ENCODE measurements at regions not wholly inside any gene's neighbourhood (a gene's known extent, or its start where the extent isn't known, plus 50 kb on each side); places are given as distances from the start of the nearest gene placed in this dataset.

GRCh38 chr4:20443015-20443805, 191.5 kb downstream of the SLIT2 start:
- Mint-ChIP-seq H3K27ac (no peak overlapping the region), H3K9me3 (no peaks in the 10 kb centered on the region), H3K4me1 (no peaks in the 10 kb centered on the region), H3K27me3 (no peaks in the 10 kb centered on the region), H3K4me3 (no peak overlapping the region), H3K36me3 (no peaks in the 10 kb centered on the region)
- ATAC-seq = no peak

- Mint-ChIP-seq H3K27me3 (no peaks in the 10 kb centered on the region), H3K4me3 (no peak overlapping the region), H3K4me1 (no peaks in the 10 kb centered on the region), H3K27ac (no peak overlapping the region), H3K9me3 (no peaks in the 10 kb centered on the region), H3K36me3 (no peaks in the 10 kb centered on the region)
- ATAC-seq = no peak
Measured at GRCh38 chr4:20444599-20445337, 193.1 kb downstream of the SLIT2 start.

- Mint-ChIP-seq H3K4me1 (no peaks in the 10 kb centered on the region), H3K27ac (no peak overlapping the region), H3K27me3 (no peaks in the 10 kb centered on the region), H3K4me3 (no peak overlapping the region), H3K9me3 (no peaks in the 10 kb centered on the region), H3K36me3 (no peaks in the 10 kb centered on the region)
- no peak for ATAC-seq
Measured at GRCh38 chr4:20445933-20446723, 194.4 kb downstream of the SLIT2 start.

DNA sequence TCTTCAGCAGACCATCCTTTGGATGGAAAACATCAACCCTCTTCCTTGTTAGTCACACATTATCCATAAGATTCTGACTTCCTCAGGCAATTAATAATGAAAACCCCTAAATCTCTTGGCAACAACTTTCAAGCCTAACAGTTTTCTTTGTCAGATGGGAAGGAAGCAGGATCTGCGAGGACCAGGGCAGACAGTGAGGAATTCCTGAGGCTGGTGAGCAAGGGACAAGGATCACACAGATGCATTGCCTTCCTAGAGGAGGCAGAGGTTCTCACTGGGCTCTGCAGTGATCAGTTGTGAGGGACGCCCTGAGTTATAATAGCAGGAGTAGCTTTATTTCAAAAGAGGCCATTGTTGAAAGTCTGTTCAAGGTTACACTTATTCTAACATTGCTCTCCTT, 195.4 kb downstream of the SLIT2 start:
- Mint-ChIP-seq H3K27ac (no peak overlapping the region), H3K4me3 (no peak overlapping the region), H3K36me3 (no peaks in the 10 kb centered on the region), H3K4me1 (no peaks in the 10 kb centered on the region), H3K9me3 (no peaks in the 10 kb centered on the region), H3K27me3 (no peaks in the 10 kb centered on the region)
- no peak for ATAC-seq

- no peak for ATAC-seq
- H3K27me3 Mint-ChIP-seq = no peaks in the 10 kb centered on the region
- no peaks in the 10 kb centered on the region for H3K36me3 Mint-ChIP-seq
- no peaks in the 10 kb centered on the region for H3K9me3 Mint-ChIP-seq
- H3K4me1 Mint-ChIP-seq = no peaks in the 10 kb centered on the region
- no peak overlapping the region for H3K27ac Mint-ChIP-seq
- H3K4me3 Mint-ChIP-seq = no peak overlapping the region
Measured at GRCh38 chr4:20451986-20452385, 200.3 kb downstream of the SLIT2 start.

DNA sequence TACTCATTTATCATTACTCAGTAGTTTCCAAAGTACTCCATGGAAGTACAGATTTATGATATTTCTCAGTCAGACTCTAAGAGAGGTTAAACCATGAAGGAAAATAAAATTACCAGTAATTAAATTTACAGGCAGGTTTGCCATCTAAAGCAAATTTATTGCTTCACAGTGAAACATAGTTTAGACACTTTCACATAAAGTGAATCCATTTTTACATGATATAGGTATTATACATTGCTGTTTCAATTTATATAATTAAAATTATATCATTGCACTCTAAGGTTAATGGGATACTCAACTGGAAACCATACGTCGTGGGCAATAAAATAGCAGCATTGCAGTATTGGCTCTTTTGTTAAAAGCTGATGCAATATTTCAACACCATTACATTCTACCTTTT, 202.8 kb downstream of the SLIT2 start:
- Mint-ChIP-seq H3K4me1 (no peaks in the 10 kb centered on the region), H3K9me3 (no peaks in the 10 kb centered on the region), H3K27ac (no peak overlapping the region), H3K27me3 (no peaks in the 10 kb centered on the region), H3K4me3 (no peak overlapping the region), H3K36me3 (no peaks in the 10 kb centered on the region)
- ATAC-seq = no peak

GRCh38 chr4:20456407-20456806, 204.7 kb downstream of the SLIT2 start:
- Mint-ChIP-seq H3K4me1 (no peaks in the 10 kb centered on the region), H3K4me3 (no peak overlapping the region), H3K27me3 (no peaks in the 10 kb centered on the region), H3K27ac (no peak overlapping the region), H3K36me3 (no peaks in the 10 kb centered on the region), H3K9me3 (no peaks in the 10 kb centered on the region)
- no peak for ATAC-seq

GRCh38 chr4:20462426-20463175, 210.9 kb downstream of the SLIT2 start:
- Mint-ChIP-seq H3K9me3 (peaks cover 2% of the 10 kb centered on the region), H3K27ac (no peak overlapping the region), H3K4me1 (no peaks in the 10 kb centered on the region), H3K36me3 (no peaks in the 10 kb centered on the region), H3K4me3 (no peak overlapping the region), H3K27me3 (no peaks in the 10 kb centered on the region)
- no peak for ATAC-seq

DNA sequence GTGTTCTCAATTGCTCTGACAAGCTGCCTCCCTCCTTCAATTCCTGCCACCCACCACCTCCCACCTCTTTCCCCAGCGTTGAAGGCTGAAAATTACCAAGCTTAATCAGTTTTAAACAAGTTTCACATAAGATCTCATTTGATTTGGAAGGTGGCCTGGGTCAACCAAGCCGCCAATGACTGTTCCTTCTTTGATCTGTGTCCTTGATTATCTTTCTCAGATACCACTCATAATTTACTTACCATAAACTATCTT, 211.4 kb downstream of the SLIT2 start:
- no peak for ATAC-seq
- H3K27me3 Mint-ChIP-seq = no peaks in the 10 kb centered on the region
- peaks cover 2% of the 10 kb centered on the region for H3K9me3 Mint-ChIP-seq
- H3K4me1 Mint-ChIP-seq = no peaks in the 10 kb centered on the region
- H3K4me3 Mint-ChIP-seq = no peak overlapping the region
- H3K36me3 Mint-ChIP-seq = no peaks in the 10 kb centered on the region
- H3K27ac Mint-ChIP-seq = no peak overlapping the region

- Mint-ChIP-seq H3K36me3 (no peaks in the 10 kb centered on the region), H3K9me3 (peaks cover 2% of the 10 kb centered on the region), H3K27ac (no peak overlapping the region), H3K4me1 (no peaks in the 10 kb centered on the region), H3K4me3 (no peak overlapping the region), H3K27me3 (no peaks in the 10 kb centered on the region)
- no peak for ATAC-seq
Measured at GRCh38 chr4:20464381-20464780, 212.7 kb downstream of the SLIT2 start.

GRCh38 chr4:20474119-20474518, 222.4 kb downstream of the SLIT2 start:
- Mint-ChIP-seq H3K36me3 (no peaks in the 10 kb centered on the region), H3K9me3 (no peaks in the 10 kb centered on the region), H3K4me1 (no peaks in the 10 kb centered on the region), H3K27ac (no peak overlapping the region), H3K27me3 (no peaks in the 10 kb centered on the region), H3K4me3 (no peak overlapping the region)
- no peak for ATAC-seq

DNA sequence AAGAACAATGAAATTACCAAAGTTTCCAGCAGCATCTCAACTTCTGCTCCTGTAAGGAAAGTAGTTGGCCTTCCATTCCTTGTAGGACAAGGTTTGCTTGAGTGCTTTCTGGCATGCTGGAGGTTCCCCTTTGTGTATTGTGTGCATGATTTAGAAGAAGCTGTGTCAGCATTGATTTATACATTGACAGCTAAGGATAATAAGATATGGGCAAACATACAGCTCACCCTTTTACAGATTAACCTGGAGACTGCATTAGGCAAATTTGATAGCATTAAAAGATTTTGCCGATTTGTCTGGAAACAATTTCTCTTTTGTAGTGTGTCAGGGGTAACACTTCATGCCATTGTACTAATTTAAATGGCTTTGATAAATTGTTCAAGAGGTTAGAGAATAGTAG, 221.8 kb upstream of the PACRGL start:
- Mint-ChIP-seq H3K27me3 (no peaks in the 10 kb centered on the region), H3K4me3 (no peak overlapping the region), H3K9me3 (no peaks in the 10 kb centered on the region), H3K36me3 (no peaks in the 10 kb centered on the region), H3K27ac (no peak overlapping the region), H3K4me1 (no peaks in the 10 kb centered on the region)
- ATAC-seq = no peak

DNA sequence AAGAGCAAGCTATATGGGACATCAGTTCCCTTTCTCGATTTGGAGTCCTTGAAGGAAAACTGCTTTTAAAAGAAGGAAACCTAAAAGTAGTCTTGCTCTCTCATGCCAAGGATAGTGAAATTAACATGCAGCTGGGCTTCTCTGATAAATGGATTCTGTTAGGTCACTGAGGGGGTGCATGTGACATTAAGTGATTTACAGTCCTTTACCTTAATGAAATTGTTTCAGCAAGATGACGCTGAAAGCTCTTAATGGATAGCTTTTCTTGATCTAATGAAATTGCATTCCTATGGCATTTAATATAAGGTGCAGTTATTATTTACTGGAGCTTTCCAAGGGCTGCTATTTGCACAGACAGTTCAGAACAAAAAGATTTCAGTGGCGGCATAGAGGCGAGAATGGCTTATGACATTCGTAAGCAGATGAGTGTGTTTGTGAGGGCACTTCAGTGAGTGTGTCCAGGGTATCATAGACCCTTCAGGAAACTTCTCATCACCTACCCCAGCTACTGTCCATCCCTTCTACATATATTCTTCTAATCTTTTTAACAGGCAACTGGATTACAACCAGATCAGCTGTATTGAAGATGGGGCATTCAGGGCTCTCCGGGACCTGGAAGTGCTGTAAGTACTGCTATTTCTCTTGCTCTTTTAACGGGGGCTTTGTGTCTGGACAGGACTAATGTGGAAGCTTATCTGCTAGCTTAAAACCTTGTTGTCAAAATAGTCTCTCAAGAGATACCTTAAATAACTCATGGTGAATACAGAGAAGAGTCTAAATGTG, 219.9 kb upstream of the PACRGL start:
- Mint-ChIP-seq H3K4me3 (no peak overlapping the region), H3K9me3 (no peaks in the 10 kb centered on the region), H3K36me3 (no peaks in the 10 kb centered on the region), H3K27ac (no peak overlapping the region), H3K4me1 (no peaks in the 10 kb centered on the region), H3K27me3 (no peaks in the 10 kb centered on the region)
- ATAC-seq = no peak

DNA sequence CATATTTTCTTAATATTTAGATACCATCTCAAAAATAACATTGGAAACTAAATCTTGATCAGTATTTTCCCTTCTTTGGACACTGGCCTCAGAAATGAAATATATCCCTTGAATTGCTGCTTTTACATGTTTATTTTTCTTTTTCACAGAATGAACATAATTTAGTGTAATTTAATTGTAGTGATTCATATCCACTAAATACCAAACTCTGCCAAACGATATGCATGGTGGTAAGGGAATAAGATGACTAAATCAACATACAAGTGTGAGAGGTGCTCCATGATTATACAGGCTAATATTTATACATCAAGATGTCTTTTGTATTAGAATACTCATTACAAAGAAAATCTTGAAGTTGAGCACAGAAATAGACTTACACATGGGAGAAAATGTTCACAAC, 216.8 kb upstream of the PACRGL start:
- Mint-ChIP-seq H3K36me3 (no peaks in the 10 kb centered on the region), H3K4me3 (no peak overlapping the region), H3K27me3 (no peaks in the 10 kb centered on the region), H3K9me3 (no peaks in the 10 kb centered on the region), H3K4me1 (no peaks in the 10 kb centered on the region), H3K27ac (no peak overlapping the region)
- no peak for ATAC-seq

DNA sequence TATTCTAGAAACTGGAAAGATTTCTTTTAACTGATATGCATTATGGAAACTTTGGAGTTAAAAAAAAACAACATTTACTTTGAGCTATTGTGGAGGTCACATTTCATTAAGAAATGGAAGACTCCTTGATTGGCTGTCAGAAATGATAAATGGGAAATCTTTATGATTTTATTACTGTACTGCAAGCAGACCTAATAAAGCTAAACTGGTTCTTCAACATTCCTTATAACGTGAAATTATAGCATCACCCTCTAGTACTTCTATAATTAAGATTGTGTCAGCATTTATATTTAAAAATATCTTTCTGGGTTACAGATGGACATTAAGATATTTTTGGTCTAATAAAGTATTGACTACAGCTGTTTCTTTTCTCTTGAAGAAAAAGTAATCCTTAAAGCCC, 213.8 kb upstream of the PACRGL start:
- ATAC-seq = no peak
- Mint-ChIP-seq H3K36me3 (no peaks in the 10 kb centered on the region), H3K27me3 (no peaks in the 10 kb centered on the region)

More for the DNA sequence above, 213.8 kb upstream of the PACRGL start:
- Mint-ChIP-seq H3K4me3 (no peak overlapping the region), H3K9me3 (no peaks in the 10 kb centered on the region), H3K4me1 (no peaks in the 10 kb centered on the region), H3K27ac (no peak overlapping the region)

Measured in stimulated activated memory B cell treated with anti-CD40 and anti-IgM and Interleukin-4, amounts not matched to agents 10 μg/mL and 1 μg/mL and 100 μg/mL, for 72 hours (primary cell).